Activated naive CD4-positive, alpha-beta T cell treated with anti-CD3 and anti-CD28 coated beads, Interleukin-2, amount 50 U/mL, for 72 hours (primary cell): ENCODE measurements at regions not wholly inside any gene's neighbourhood (a gene's known extent, or its start where the extent isn't known, plus 50 kb on each side); places are given as distances from the start of the nearest gene placed in this dataset.

Experiments
- ATAC-seq, 2 donors: fragments of 150-1000 bp; cut with Tn5 transposase; 2 replicates each; pipeline ENCODE4 v1.10.0; 2021; ENCODE audit warnings: mild to moderate bottlenecking in 2 of 2, moderate library complexity in 2 of 2
- DNase-seq, 2 donors: peaks; one replicate each; pipeline ENCODE4 v3.0.0; 2021 to 2022; ENCODE audit warnings: low spot score in 2 of 2
- H3K27ac Mint-ChIP-seq, 2 donors: one replicate each; pipeline ENCODE4 v1.8.0; 2022; ENCODE audit warnings: mild to moderate bottlenecking in 2 of 2, mixed read lengths in 2 of 2
- H3K36me3 Mint-ChIP-seq, 2 donors: one replicate each; pipeline ENCODE4 v1.8.0; 2022; ENCODE audit warnings: mixed read lengths in 2 of 2
- H3K9me3 Mint-ChIP-seq, 2 donors: one replicate each; pipeline ENCODE4 v1.8.0; 2022; ENCODE audit warnings: mixed read lengths in 2 of 2

- DNase-seq (no peak), ATAC-seq (no peak)
- H3K36me3 Mint-ChIP-seq: no peaks in the 10 kb centered on the region
- H3K9me3 Mint-ChIP-seq: no peaks in the 10 kb centered on the region
- no peak overlapping the region for H3K27ac Mint-ChIP-seq
Observed at GRCh38 chr7:21051865-21052264, 265.2 kb upstream of the SP8 start.

- ATAC-seq (no peak), DNase-seq (no peak)
- Mint-ChIP-seq H3K27ac (no peak overlapping the region), H3K36me3 (no peaks in the 10 kb centered on the region), H3K9me3 (peaks cover 0 to under 1% of the 10 kb centered on the region in 2 donors)
Observed at GRCh38 chr7:21054427-21055112, 267.9 kb upstream of the SP8 start.

- peaks cover 0 to 5% of the 10 kb centered on the region in 2 donors for H3K9me3 Mint-ChIP-seq
- H3K36me3 Mint-ChIP-seq: no peaks in the 10 kb centered on the region
- ATAC-seq (no peak), DNase-seq (no peak)
- no peak overlapping the region for H3K27ac Mint-ChIP-seq
Observed at GRCh38 chr7:21059069-21059468, 272.4 kb upstream of the SP8 start.

GRCh38 chr7:21063106-21063505, 276.4 kb upstream of the SP8 start:
- Mint-ChIP-seq H3K27ac (no peak overlapping the region), H3K9me3 (peaks cover 0 to 5% of the 10 kb centered on the region in 2 donors), H3K36me3 (no peaks in the 10 kb centered on the region)
- ATAC-seq: no peak
- DNase-seq: no peak

GRCh38 chr7:21064698-21065648, 278.3 kb upstream of the SP8 start:
- DNase-seq (no peak), ATAC-seq (no peak)
- Mint-ChIP-seq H3K36me3 (no peaks in the 10 kb centered on the region), H3K9me3 (peaks cover 0 to under 1% of the 10 kb centered on the region in 2 donors), H3K27ac (no peak overlapping the region)

- Mint-ChIP-seq H3K36me3 (no peaks in the 10 kb centered on the region), H3K9me3 (no peaks in the 10 kb centered on the region), H3K27ac (no peak overlapping the region)
- ATAC-seq: no peak
- no peak for DNase-seq
Observed at GRCh38 chr7:21066221-21066620, 279.5 kb upstream of the SP8 start.

- DNase-seq (no peak), ATAC-seq (no peak)
- Mint-ChIP-seq H3K9me3 (no peaks in the 10 kb centered on the region), H3K27ac (no peak overlapping the region), H3K36me3 (no peaks in the 10 kb centered on the region)
Observed at GRCh38 chr7:21067216-21067615, 280.5 kb upstream of the SP8 start.

- ATAC-seq: no peak
- Mint-ChIP-seq H3K27ac (no peak overlapping the region), H3K36me3 (no peaks in the 10 kb centered on the region), H3K9me3 (no peaks in the 10 kb centered on the region)
- DNase-seq: no peak
Observed at GRCh38 chr7:21070571-21071090, 283.9 kb upstream of the SP8 start.

GRCh38 chr7:21071561-21072501, 285.1 kb upstream of the SP8 start:
- DNase-seq (no peak), ATAC-seq (no peak)
- no peak overlapping the region for H3K27ac Mint-ChIP-seq
- no peaks in the 10 kb centered on the region for H3K9me3 Mint-ChIP-seq
- no peaks in the 10 kb centered on the region for H3K36me3 Mint-ChIP-seq

- DNase-seq: no peak
Observed at GRCh38 chr7:21076054-21076453, 289.4 kb upstream of the SP8 start.

GRCh38 chr7:21076574-21076973, 289.9 kb upstream of the SP8 start:
- Mint-ChIP-seq H3K27ac (no peak overlapping the region), H3K9me3 (no peaks in the 10 kb centered on the region), H3K36me3 (no peaks in the 10 kb centered on the region)
- ATAC-seq: no peak
- no peak for DNase-seq

More at GRCh38 chr7:21076054-21076453, 289.4 kb upstream of the SP8 start:
- H3K36me3 Mint-ChIP-seq: no peaks in the 10 kb centered on the region
- ATAC-seq: no peak
- no peak overlapping the region for H3K27ac Mint-ChIP-seq
- H3K9me3 Mint-ChIP-seq: no peaks in the 10 kb centered on the region

- no peaks in the 10 kb centered on the region for H3K36me3 Mint-ChIP-seq
- H3K9me3 Mint-ChIP-seq: no peaks in the 10 kb centered on the region
- ATAC-seq (no peak), DNase-seq (no peak)
- H3K27ac Mint-ChIP-seq: no peak overlapping the region
Observed at GRCh38 chr7:21077602-21078001, 290.9 kb upstream of the SP8 start.

- Mint-ChIP-seq H3K27ac (no peak overlapping the region), H3K9me3 (peaks cover 0 to 6% of the 10 kb centered on the region in 2 donors), H3K36me3 (no peaks in the 10 kb centered on the region)
- DNase-seq (no peak), ATAC-seq (no peak)
Observed at GRCh38 chr7:21084286-21084685, 297.6 kb upstream of the SP8 start.

GRCh38 chr7:21086688-21087087, 300.0 kb upstream of the SP8 start:
- no peak for ATAC-seq
- peaks cover 0 to 6% of the 10 kb centered on the region in 2 donors for H3K9me3 Mint-ChIP-seq
- no peak overlapping the region for H3K27ac Mint-ChIP-seq
- DNase-seq: no peak
- H3K36me3 Mint-ChIP-seq: no peaks in the 10 kb centered on the region

GRCh38 chr7:21089653-21090052, 303.0 kb upstream of the SP8 start:
- H3K36me3 Mint-ChIP-seq: no peaks in the 10 kb centered on the region
- DNase-seq: no peak
- H3K9me3 Mint-ChIP-seq: peaks cover 0 to 6% of the 10 kb centered on the region in 2 donors
- ATAC-seq: no peak
- no peak overlapping the region for H3K27ac Mint-ChIP-seq
